ENCODE measurements at regions not wholly inside any gene's neighbourhood (a gene's known extent, or its start where the extent isn't known, plus 50 kb on each side); places are given as distances from the start of the nearest gene placed in this dataset.
A peak's percentile ranks its signal among the peaks of the same experiment; 100 is the strongest.

DNA sequence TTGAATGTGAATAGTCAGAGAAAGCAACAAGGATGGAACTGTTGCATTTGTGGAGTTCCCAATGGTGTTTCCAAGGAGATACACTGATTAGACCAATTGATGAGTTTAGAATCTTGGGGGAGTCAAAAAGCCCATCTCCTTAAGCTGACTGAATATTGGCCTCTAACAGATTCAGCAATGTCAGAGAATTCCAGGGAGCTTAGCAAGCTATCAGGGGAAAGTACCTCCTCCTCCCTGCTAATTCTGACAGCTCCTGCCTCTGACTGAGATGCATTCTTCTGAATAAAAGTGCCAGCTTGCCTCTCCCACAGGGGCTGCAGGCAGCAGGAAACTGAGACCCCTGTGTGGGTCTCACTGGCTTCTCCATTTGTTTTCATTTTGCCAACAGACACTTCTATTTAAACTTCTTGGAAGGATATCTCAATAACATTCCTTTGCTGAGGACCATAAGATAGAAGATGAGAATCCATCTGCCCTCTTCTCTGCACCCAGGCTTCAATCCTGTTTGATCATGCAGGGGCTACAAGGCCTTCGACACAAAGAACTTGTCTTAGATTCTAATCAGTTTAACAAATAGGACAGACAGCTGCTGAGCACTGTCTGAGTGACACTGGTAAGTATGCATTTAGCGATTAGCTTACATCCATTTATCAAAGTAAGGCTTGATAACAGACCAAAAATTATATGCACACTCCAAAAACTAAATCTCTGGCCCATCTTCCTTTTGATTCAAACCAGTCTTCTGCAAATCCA is 1080.8 kb downstream of the TUSC7 start:
- TF ChIP-seq GATA2 (IDR thresholded peaks at IDR 0.05; ENCODE audit: low read depth, low read length): peak; percentile 60; the same call in 1 of the 2 replicates
- 0 out of 2 replicates have a peak, but pooled peaks have one; percentile 46 for TF ChIP-seq GATA3 (IDR thresholded peaks at IDR 0.05; ENCODE audit: low read depth, low read length)

- TF ChIP-seq GATA2 (IDR thresholded peaks at IDR 0.05; ENCODE audit: low read depth, low read length) (no peak), GATA3 (IDR thresholded peaks at IDR 0.05; ENCODE audit: low read depth, low read length) (no peak)
Observed at GRCh38 chr3:117793622-117794265, 1084.2 kb downstream of the TUSC7 start.

GRCh38 chr3:117798221-117798620 is 1088.6 kb downstream of the TUSC7 start:
- TF ChIP-seq GATA2 (IDR thresholded peaks at IDR 0.05; ENCODE audit: low read depth, low read length): no peak
- no peak for TF ChIP-seq GATA3 (IDR thresholded peaks at IDR 0.05; ENCODE audit: low read depth, low read length)

DNA sequence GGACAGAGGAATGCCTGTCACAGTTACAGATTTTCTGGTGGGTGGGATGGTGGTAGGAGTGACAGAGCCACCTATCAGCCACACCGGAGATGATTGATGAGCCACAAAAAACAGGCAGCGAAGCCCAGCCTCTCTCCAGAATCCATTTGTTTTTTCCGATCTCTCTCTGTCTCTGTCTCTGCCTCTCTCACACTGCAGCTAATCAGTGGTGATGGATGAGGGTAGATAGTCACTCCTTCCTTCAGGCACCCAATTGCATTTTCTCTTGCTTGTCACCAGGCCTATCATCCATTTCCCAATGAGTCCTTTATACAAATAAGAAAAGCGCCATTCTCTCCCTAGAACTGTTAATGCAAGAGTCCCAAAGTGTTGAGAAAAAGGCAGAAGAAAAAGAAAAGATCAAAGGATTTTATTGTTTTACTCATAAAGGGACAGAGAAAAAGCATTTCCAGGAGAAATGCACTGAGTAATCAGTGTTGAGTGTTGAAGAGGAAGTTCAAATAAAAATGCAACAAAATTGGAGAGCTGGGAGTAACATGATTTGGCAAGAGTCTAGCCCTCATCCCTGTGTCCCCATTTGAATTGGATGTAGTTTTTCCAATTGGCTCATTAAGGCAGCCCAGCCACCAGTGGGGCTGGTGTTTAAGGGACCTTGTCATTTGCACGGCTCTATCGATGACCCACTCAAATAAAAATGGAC is 1089.3 kb downstream of the TUSC7 start:
- TF ChIP-seq GATA2 (IDR thresholded peaks at IDR 0.05; ENCODE audit: low read depth, low read length): no peak
- TF ChIP-seq GATA3 (IDR thresholded peaks at IDR 0.05; ENCODE audit: low read depth, low read length): no peak

DNA sequence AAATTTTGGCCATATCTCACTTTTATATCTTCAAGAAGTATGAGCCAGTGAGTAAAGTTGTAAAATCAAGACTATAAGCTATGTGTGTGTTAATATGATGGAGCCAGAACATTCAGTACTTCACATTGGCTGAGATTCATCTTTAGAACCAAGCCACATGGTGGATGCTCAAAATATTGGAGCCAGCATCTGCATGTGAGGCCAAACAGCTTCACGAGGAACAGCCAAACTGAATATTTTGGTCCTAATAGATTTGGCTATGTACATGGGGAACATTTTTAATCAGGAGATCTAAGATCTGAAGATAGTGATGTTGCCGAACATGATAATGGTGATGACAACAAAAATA is 1089.8 kb downstream of the TUSC7 start:
- TF ChIP-seq GATA3 (IDR thresholded peaks at IDR 0.05; ENCODE audit: low read depth, low read length) (no peak), GATA2 (IDR thresholded peaks at IDR 0.05; ENCODE audit: low read depth, low read length) (no peak)

- TF ChIP-seq GATA2 (IDR thresholded peaks at IDR 0.05; ENCODE audit: low read depth, low read length) (no peak), GATA3 (IDR thresholded peaks at IDR 0.05; ENCODE audit: low read depth, low read length) (no peak)
Observed at GRCh38 chr3:117801912-117802239, 1092.3 kb downstream of the TUSC7 start.

- TF ChIP-seq GATA3 (IDR thresholded peaks at IDR 0.05; ENCODE audit: low read depth, low read length) (no peak), GATA2 (IDR thresholded peaks at IDR 0.05; ENCODE audit: low read depth, low read length) (no peak)
Observed at GRCh38 chr3:117809186-117810081, 1099.9 kb downstream of the TUSC7 start.

DNA sequence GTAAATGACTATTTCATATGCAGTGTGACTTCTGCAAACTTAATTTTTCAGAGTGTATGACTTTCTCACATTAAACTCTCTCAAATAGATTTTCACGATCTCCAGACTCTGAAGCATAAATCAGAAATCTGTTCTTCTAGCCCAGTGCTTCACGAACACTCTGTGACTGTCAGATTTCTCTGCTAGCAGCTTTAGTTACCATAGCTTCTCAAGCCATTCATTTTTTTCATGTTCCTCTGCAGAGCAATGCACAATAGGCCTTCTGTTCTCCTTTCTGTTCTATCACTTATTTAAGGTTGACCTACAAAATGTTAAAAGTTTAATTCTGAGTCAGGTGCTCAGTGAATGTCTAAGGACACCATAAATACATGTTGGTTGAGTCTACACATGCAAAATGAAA is 1102.2 kb downstream of the TUSC7 start:
- TF ChIP-seq GATA3 (IDR thresholded peaks at IDR 0.05; ENCODE audit: low read depth, low read length) (no peak), GATA2 (IDR thresholded peaks at IDR 0.05; ENCODE audit: low read depth, low read length) (no peak)

GRCh38 chr3:117814975-117815374 is 1105.4 kb downstream of the TUSC7 start:
- no peak for TF ChIP-seq GATA2 (IDR thresholded peaks at IDR 0.05; ENCODE audit: low read depth, low read length)
- TF ChIP-seq GATA3 (IDR thresholded peaks at IDR 0.05; ENCODE audit: low read depth, low read length): no peak

GRCh38 chr3:117817103-117817502 is 1107.5 kb downstream of the TUSC7 start:
- TF ChIP-seq GATA3 (IDR thresholded peaks at IDR 0.05; ENCODE audit: low read depth, low read length): no peak

GRCh38 chr3:117818592-117818991 is 1109.0 kb downstream of the TUSC7 start:
- TF ChIP-seq GATA2 (IDR thresholded peaks at IDR 0.05; ENCODE audit: low read depth, low read length) (no peak), GATA3 (IDR thresholded peaks at IDR 0.05; ENCODE audit: low read depth, low read length) (no peak)

- TF ChIP-seq GATA3 (IDR thresholded peaks at IDR 0.05; ENCODE audit: low read depth, low read length) (no peak), GATA2 (IDR thresholded peaks at IDR 0.05; ENCODE audit: low read depth, low read length) (no peak)
Observed at GRCh38 chr3:117820658-117821299, 1111.2 kb downstream of the TUSC7 start.

- TF ChIP-seq GATA3 (IDR thresholded peaks at IDR 0.05; ENCODE audit: low read depth, low read length) (no peak), GATA2 (IDR thresholded peaks at IDR 0.05; ENCODE audit: low read depth, low read length) (no peak)
Observed at GRCh38 chr3:117822416-117822815, 1112.8 kb downstream of the TUSC7 start.
